HepG2 (cell line): ENCODE measurements at regions not wholly inside any gene's neighbourhood (a gene's known extent, or its start where the extent isn't known, plus 50 kb on each side); places are given as distances from the start of the nearest gene placed in this dataset.

Source experiments
- CTCF ChIP-seq: sonication (generic); formaldehyde crosslinking; IDR thresholded peaks from 2 replicates; pipeline ENCODE4 v1.5.0; 2020; ENCODE audit warnings: mild to moderate bottlenecking, missing genetic modification reagents, moderate library complexity
- MNT ChIP-seq: fragments of 450-650 bp; IDR thresholded peaks from 2 replicates; pipeline ENCODE4 v1.6.1; 2016
- RFX5 ChIP-seq: IDR thresholded peaks from 2 replicates; pipeline ENCODE4 v1.6.1; 2011; ENCODE audit warnings: low read depth, low read length, improper control_type of control experiment
- SATB2 ChIP-seq: sonication (generic); formaldehyde crosslinking; IDR thresholded peaks from 2 replicates; pipeline ENCODE4 v1.5.0; 2020; ENCODE audit warnings: missing genetic modification reagents
- ZSCAN21 ChIP-seq: sonication (generic); formaldehyde crosslinking; IDR thresholded peaks from 2 replicates; pipeline ENCODE4 v1.8.0; 2022; ENCODE audit warnings: mild to moderate bottlenecking, missing genetic modification reagents, moderate library complexity, borderline replicate concordance

GRCh38 chr11:50181334-50181733 lies 148.7 kb downstream of the OR4C45 start:
- TF ChIP-seq RFX5, result no peak
- TF ChIP-seq MNT, result no peak
- TF ChIP-seq SATB2 (CRISPR knock-in tag), result no peak
- TF ChIP-seq ZSCAN21, result no peak
- no peak for TF ChIP-seq CTCF (CRISPR knock-in tag)
